Caco-2 (cell line): ENCODE measurements at regions not wholly inside any gene's neighbourhood (a gene's known extent, or its start where the extent isn't known, plus 50 kb on each side); places are given as distances from the start of the nearest gene placed in this dataset.
"Not testable (repeated sequence)": the region's sequence is repeated elsewhere in the genome, so short reads cannot be mapped to it uniquely, and the experiment has no call there.

Experiments used
- BruUV-seq: library from RNA; stranded (reverse); fragments of 400-500 nt; replicated peaks from 2 replicates; lab custom pipeline; 2021; lab: Mats Ljungman, UMichigan
- CTCF ChIA-PET: fragments of 300-600 bp; sonication (Branson Sonifier 250); formaldehyde crosslinking; loops from one replicate; lab custom pipeline; 2022; ENCODE audit warnings: antibody characterized with exemption; lab: Charles Lee
- POLR2A ChIA-PET: fragments of 300-600 bp; sonication (Branson Sonifier 250); formaldehyde crosslinking; loops from one replicate; lab custom pipeline; 2022; ENCODE audit warnings: antibody characterized with exemption; lab: Charles Lee
- DNase-seq, 2 experiments: peaks; one replicate each; pipeline versions ENCODE4 v3.0.0 to v3.0.0-alpha.2; 2020 to 2022
- H3K27me3 ChIP-seq: replicated peaks from 2 replicates; pipeline ENCODE4 v1.6.0; 2011; ENCODE audit warnings: low read length; ENCODE audit not compliant: control insufficient read depth, insufficient read depth
- H3K36me3 ChIP-seq: 2 replicates; pipeline ENCODE4 v1.5.1; 2011; ENCODE audit warnings: low read length; ENCODE audit not compliant: control insufficient read depth, insufficient read depth
- H3K4me1 ChIP-seq: fragments of 250-450 bp; sonication (Bioruptor Pico); 2 replicates; pipeline ENCODE4 v1.5.1; 2020; ENCODE audit warnings: mild to moderate bottlenecking
- H3K4me3 ChIP-seq: 2 replicates; pipeline ENCODE4 v1.5.1; 2011; ENCODE audit warnings: low read depth, mild to moderate bottlenecking, control low read depth, low read length
- H3K9me3 ChIP-seq: fragments of 250-450 bp; sonication (Bioruptor Pico); 2 replicates; pipeline ENCODE4 v1.5.1; 2020; ENCODE audit warnings: mild to moderate bottlenecking, moderate library complexity
- H3K27ac Mint-ChIP-seq: one replicate; pipeline ENCODE4 v1.8.0; 2022; ENCODE audit warnings: mixed read lengths; ENCODE audit not compliant: unreplicated experiment
- H3K27me3 Mint-ChIP-seq: one replicate; pipeline ENCODE4 v1.8.0; 2022; ENCODE audit warnings: mixed read lengths; ENCODE audit not compliant: insufficient read depth, unreplicated experiment
- H3K36me3 Mint-ChIP-seq: one replicate; pipeline ENCODE4 v1.8.0; 2022; ENCODE audit warnings: mild to moderate bottlenecking, mixed read lengths; ENCODE audit not compliant: insufficient read depth, unreplicated experiment
- H3K4me1 Mint-ChIP-seq: one replicate; pipeline ENCODE4 v1.8.0; 2022; ENCODE audit warnings: low read depth, mixed read lengths; ENCODE audit not compliant: unreplicated experiment
- H3K4me3 Mint-ChIP-seq: one replicate; pipeline ENCODE4 v1.8.0; 2022; ENCODE audit warnings: mild to moderate bottlenecking, moderate library complexity, mixed read lengths; ENCODE audit not compliant: unreplicated experiment
- H3K9me3 Mint-ChIP-seq: one replicate; pipeline ENCODE4 v1.8.0; 2022; ENCODE audit warnings: mixed read lengths; ENCODE audit not compliant: unreplicated experiment
- CTCF ChIP-seq, 2 experiments: fragments of 200-600 bp in 1 of 2; IDR thresholded peaks; 1 replicate in 1 of 2; 2 replicates in 1 of 2; pipeline versions ENCODE4 v1.5.1 to v1.8.0; 2011 to 2022; ENCODE audit warnings: antibody characterized with exemption in 1 of 2, control low read depth in 1 of 2, inconsistent platforms in 1 of 2, low read depth in 1 of 2, low read length in 1 of 2, mild to moderate bottlenecking in 1 of 2, moderate library complexity in 1 of 2; ENCODE audit not compliant: insufficient read depth in 1 of 2, severe bottlenecking in 1 of 2, unreplicated experiment in 1 of 2
- intact Hi-C: fragments of 100-400 bp; cut with micrococcal nuclease; formaldehyde crosslinking; loops from one replicate; pipeline ENCODE4 v1.10.0; 2022; ENCODE audit not compliant: unreplicated experiment

GRCh38 chr5:12147513-12147912, 243.3 kb upstream of the CTNND2 start:
- no peaks in the 10 kb centered on the region for H3K36me3 ChIP-seq
- no peaks in the 10 kb centered on the region for H3K9me3 ChIP-seq
- BruUV-seq, result no TSS peak
- no peak for DNase-seq
- Mint-ChIP-seq H3K27me3 (no peaks in the 10 kb centered on the region), H3K9me3 (peaks cover 9% of the 10 kb centered on the region), H3K27ac (no peak overlapping the region), H3K36me3 (no peaks in the 10 kb centered on the region), H3K4me3 (no peak overlapping the region), H3K4me1 (no peaks in the 10 kb centered on the region)
- no peaks in the 10 kb centered on the region for H3K4me1 ChIP-seq
- ChIA-PET POLR2A (no interaction called here), CTCF (no interaction called here)
- intact Hi-C loops, result no loop called here
- no peaks in the 10 kb centered on the region for H3K27me3 ChIP-seq
- H3K4me3 ChIP-seq, result no peak overlapping the region
- TF ChIP-seq CTCF (IDR thresholded peaks at IDR 0.05; ENCODE audit: insufficient read depth in 1 of 2, low read depth in 1 of 2, low read length in 1 of 2, severe bottlenecking in 1 of 2, unreplicated experiment in 1 of 2), result no peak

GRCh38 chr5:12141496-12141895, 237.2 kb upstream of the CTNND2 start:
- BruUV-seq, result no TSS peak
- Mint-ChIP-seq H3K4me1 (no peaks in the 10 kb centered on the region), H3K27ac (no peak overlapping the region), H3K27me3 (no peaks in the 10 kb centered on the region), H3K4me3 (no peak overlapping the region), H3K9me3 (no peaks in the 10 kb centered on the region), H3K36me3 (no peaks in the 10 kb centered on the region)
- DNase-seq, result no peak
- no peak for TF ChIP-seq CTCF (IDR thresholded peaks at IDR 0.05; ENCODE audit: insufficient read depth in 1 of 2, low read depth in 1 of 2, low read length in 1 of 2, severe bottlenecking in 1 of 2, unreplicated experiment in 1 of 2)
- intact Hi-C loops, result no loop called here
- H3K4me3 ChIP-seq, result no peak overlapping the region
- no peaks in the 10 kb centered on the region for H3K36me3 ChIP-seq
- CTCF ChIA-PET, result no interaction called here
- POLR2A ChIA-PET, result no interaction called here
- no peaks in the 10 kb centered on the region for H3K4me1 ChIP-seq
- H3K9me3 ChIP-seq, result no peaks in the 10 kb centered on the region
- no peaks in the 10 kb centered on the region for H3K27me3 ChIP-seq

GRCh38 chr5:12133520-12133919, 229.3 kb upstream of the CTNND2 start:
- no TSS peak for BruUV-seq
- no peak for TF ChIP-seq CTCF (IDR thresholded peaks at IDR 0.05; ENCODE audit: insufficient read depth in 1 of 2, low read depth in 1 of 2, low read length in 1 of 2, severe bottlenecking in 1 of 2, unreplicated experiment in 1 of 2)
- Histone ChIP-seq H3K9me3 (no peaks in the 10 kb centered on the region), H3K4me3 (no peak overlapping the region), H3K36me3 (no peaks in the 10 kb centered on the region), H3K27me3 (no peaks in the 10 kb centered on the region), H3K4me1 (no peaks in the 10 kb centered on the region)
- intact Hi-C loops, result no loop called here
- Mint-ChIP-seq H3K27ac (no peak overlapping the region), H3K27me3 (no peaks in the 10 kb centered on the region), H3K9me3 (peaks cover 11% of the 10 kb centered on the region), H3K36me3 (no peaks in the 10 kb centered on the region), H3K4me3 (no peak overlapping the region), H3K4me1 (no peaks in the 10 kb centered on the region)
- POLR2A ChIA-PET, result no interaction called here
- DNase-seq, result no peak
- CTCF ChIA-PET, result no interaction called here

- H3K27me3 Mint-ChIP-seq, H3K9me3 ChIP-seq, H3K4me1 ChIP-seq, DNase-seq, H3K27ac Mint-ChIP-seq, H3K36me3 ChIP-seq, H3K27me3 ChIP-seq, H3K4me3 ChIP-seq, H3K36me3 Mint-ChIP-seq, H3K4me1 Mint-ChIP-seq, intact Hi-C loops, H3K4me3 Mint-ChIP-seq, CTCF ChIA-PET, POLR2A ChIA-PET, BruUV-seq: not testable (repeated sequence)
- H3K9me3 Mint-ChIP-seq, result peaks cover 22% of the 10 kb centered on the region
Measured at GRCh38 chr5:12131020-12131419, 226.8 kb upstream of the CTNND2 start.
